ENCODE measurements at regions not wholly inside any gene's neighbourhood (a gene's known extent, or its start where the extent isn't known, plus 50 kb on each side); places are given as distances from the start of the nearest gene placed in this dataset.
"Not testable (repeated sequence)": the region's sequence is repeated elsewhere in the genome, so short reads cannot be mapped to it uniquely, and the experiment has no call there.

- WGBS = 64% methylated on average over 3 of the region's 3 CpGs
- Histone ChIP-seq H3K27me3 (no peaks in the 10 kb centered on the region), H3K36me3 (no peaks in the 10 kb centered on the region), H3K4me3 (no peak overlapping the region), H3K27ac (replicated peaks in 1 of 4) (no peak overlapping the region), H3K4me1 (no peaks in the 10 kb centered on the region), H3K9me3 (no peaks in the 10 kb centered on the region)
- intact Hi-C loops (cut with DNase I) = no loop called here
- no peak for TF ChIP-seq EP300 (IDR thresholded peaks at IDR 0.05)
- TF ChIP-seq POLR2A (IDR thresholded peaks at IDR 0.05; ENCODE audit: low read depth) = no peak
- TF ChIP-seq CTCF (IDR thresholded peaks at IDR 0.05) = no peak
- no peak for DNase-seq (ENCODE audit: extremely low spot score)
Observed at GRCh38 chr17:71024172-71024571, 854.8 kb downstream of the KCNJ2 start.

- Histone ChIP-seq H3K9me3 (no peaks in the 10 kb centered on the region), H3K27ac (replicated peaks in 1 of 4) (no peak overlapping the region), H3K4me3 (no peak overlapping the region), H3K36me3 (no peaks in the 10 kb centered on the region), H3K27me3 (no peaks in the 10 kb centered on the region), H3K4me1 (no peaks in the 10 kb centered on the region)
- intact Hi-C loops (cut with DNase I) = no loop called here
- 81% methylated on average over 2 of the region's 2 CpGs for WGBS
- no peak for TF ChIP-seq POLR2A (IDR thresholded peaks at IDR 0.05; ENCODE audit: low read depth)
- no peak for TF ChIP-seq POLR2AphosphoS5 (IDR thresholded peaks at IDR 0.05)
- TF ChIP-seq CTCF (IDR thresholded peaks at IDR 0.05) = no peak
- TF ChIP-seq EP300 (IDR thresholded peaks at IDR 0.05) = no peak
- DNase-seq (ENCODE audit: extremely low spot score) = no peak
Observed at GRCh38 chr17:71024969-71025368, 855.6 kb downstream of the KCNJ2 start.

- H3K27ac ChIP-seq (replicated peaks in 1 of 4) = no peak overlapping the region
- no peaks in the 10 kb centered on the region for H3K27me3 ChIP-seq
- no peak for DNase-seq (ENCODE audit: extremely low spot score)
- H3K9me3 ChIP-seq = no peaks in the 10 kb centered on the region
- TF ChIP-seq POLR2A (IDR thresholded peaks at IDR 0.05; ENCODE audit: low read depth) (no peak), POLR2AphosphoS5 (IDR thresholded peaks at IDR 0.05) (no peak), CTCF (IDR thresholded peaks at IDR 0.05) (no peak), EP300 (IDR thresholded peaks at IDR 0.05) (no peak)
- H3K4me1 ChIP-seq = no peaks in the 10 kb centered on the region
- intact Hi-C loops (cut with DNase I) = no loop called here
- no peaks in the 10 kb centered on the region for H3K36me3 ChIP-seq
- no peak overlapping the region for H3K4me3 ChIP-seq
Observed at GRCh38 chr17:71029246-71029645, 859.9 kb downstream of the KCNJ2 start.

- H3K36me3 ChIP-seq; intact Hi-C loops (cut with DNase I); DNase-seq (ENCODE audit: extremely low spot score); H3K9me3 ChIP-seq; H3K4me1 ChIP-seq; H3K27me3 ChIP-seq; H3K4me3 ChIP-seq; H3K27ac ChIP-seq (replicated peaks in 1 of 4): not testable (repeated sequence)
- WGBS = 83% methylated on average over 2 of the region's 2 CpGs
Observed at GRCh38 chr17:71031286-71031685, 862.0 kb downstream of the KCNJ2 start.

- H3K27ac ChIP-seq (replicated peaks in 1 of 4) = no peak overlapping the region
- no peak overlapping the region for H3K4me3 ChIP-seq
- 88% methylated on average over 1 of the region's 2 CpGs for WGBS
- DNase-seq (ENCODE audit: extremely low spot score) = no peak
- H3K36me3 ChIP-seq = no peaks in the 10 kb centered on the region
- TF ChIP-seq POLR2A (IDR thresholded peaks at IDR 0.05; ENCODE audit: low read depth) (no peak), EP300 (IDR thresholded peaks at IDR 0.05) (no peak), POLR2AphosphoS5 (IDR thresholded peaks at IDR 0.05) (no peak), CTCF (IDR thresholded peaks at IDR 0.05) (no peak)
- H3K4me1 ChIP-seq = no peaks in the 10 kb centered on the region
- intact Hi-C loops (cut with DNase I) = no loop called here
- no peaks in the 10 kb centered on the region for H3K9me3 ChIP-seq
- H3K27me3 ChIP-seq = no peaks in the 10 kb centered on the region
Observed at GRCh38 chr17:71032746-71033273, 863.5 kb downstream of the KCNJ2 start.
